Endothelial cell of umbilical vein (primary cell): ENCODE measurements at regions not wholly inside any gene's neighbourhood (a gene's known extent, or its start where the extent isn't known, plus 50 kb on each side); places are given as distances from the start of the nearest gene placed in this dataset.

ENCODE experiments used
- BruUV-seq: library from RNA; stranded (reverse); fragments of 400-500 nt; replicated peaks from 2 replicates; lab custom pipeline; 2021; lab: Mats Ljungman, UMichigan
- CTCF ChIA-PET: fragments of 300-600, 350-600 bp; sonication (Branson Sonifier 250); formaldehyde crosslinking; loops from one replicate; lab custom pipeline; 2021; ENCODE audit warnings: antibody characterized with exemption, inconsistent platforms; lab: Charles Lee
- POLR2A ChIA-PET: fragments of 300-600, 350-600 bp; sonication (Branson Sonifier 250); formaldehyde crosslinking; loops from one replicate; lab custom pipeline; 2021; ENCODE audit warnings: antibody characterized with exemption, inconsistent platforms; lab: Charles Lee
- DNase-seq: peaks from one replicate; pipeline ENCODE4 v3.0.0-alpha.2; 2011; ENCODE audit warnings: low read depth, low spot score
- FAIRE-seq: peaks from 2 replicates; lab custom pipeline; 2011; peaks lifted over from hg19 to GRCh38; lab: Jason Lieb, UNC
- H2AFZ ChIP-seq: 2 replicates; pipeline ENCODE4 v1.6.0; 2012; ENCODE audit warnings: low read depth, low read length, control low read depth, inconsistent platforms
- H3K27ac ChIP-seq: 2 replicates; pipeline ENCODE4 v1.5.1; 2011; ENCODE audit warnings: low read depth, mild to moderate bottlenecking, control low read depth, low read length, moderate library complexity; ENCODE audit not compliant: insufficient read depth
- H3K27me3 ChIP-seq, 2 experiments: 2 replicates each; pipeline versions ENCODE4 v1.6.0 to v1.6.1; 2011; ENCODE audit warnings: low read length in 2 of 2, mixed read lengths in 1 of 2; ENCODE audit not compliant: control insufficient read depth in 2 of 2, insufficient read depth in 2 of 2
- H3K36me3 ChIP-seq, 2 experiments: 2 replicates in 1 of 2; 3 replicates in 1 of 2; pipeline ENCODE4 v1.5.1; 2011; ENCODE audit warnings: low read length in 2 of 2, mild to moderate bottlenecking in 1 of 2, moderate library complexity in 1 of 2; ENCODE audit not compliant: control insufficient read depth in 2 of 2, insufficient read depth in 2 of 2; ENCODE audit errors: extremely low read depth in 1 of 2
- H3K4me1 ChIP-seq: 3 replicates; pipeline ENCODE4 v1.5.1; 2011; ENCODE audit warnings: mild to moderate bottlenecking, low read length; ENCODE audit not compliant: control insufficient read depth, insufficient read depth; ENCODE audit errors: extremely low read depth
- H3K4me2 ChIP-seq: 2 replicates; pipeline ENCODE4 v1.6.1; 2011; ENCODE audit warnings: low read length, control low read depth, mixed read lengths; ENCODE audit not compliant: insufficient read depth
- H3K4me3 ChIP-seq, 3 experiments: fragments of 200-600 bp in 1 of 3; sonication (generic), shearing (Covaris generic) in 1 of 3; replicated peaks in 1 of 3; 2 replicates each; pipeline ENCODE4 v1.5.1; 2011 to 2016; ENCODE audit warnings: control low read depth in 3 of 3, low read length in 3 of 3, mild to moderate bottlenecking in 2 of 3, inconsistent platforms in 1 of 3, low read depth in 1 of 3, moderate library complexity in 1 of 3; ENCODE audit not compliant: insufficient read depth in 1 of 3
- H3K79me2 ChIP-seq: 2 replicates; pipeline ENCODE4 v1.6.0; 2012; ENCODE audit warnings: low read length, inconsistent platforms; ENCODE audit not compliant: control insufficient read depth, insufficient read depth
- H3K9ac ChIP-seq: replicated peaks from 2 replicates; pipeline ENCODE3; 2011; ENCODE audit warnings: low read length, control low read depth; ENCODE audit not compliant: insufficient read depth; ENCODE audit errors: extremely low read depth
- H3K9me1 ChIP-seq: replicated peaks from 3 replicates; pipeline ENCODE4 v1.6.0; 2011; ENCODE audit warnings: mild to moderate bottlenecking, low read length; ENCODE audit not compliant: control insufficient read depth, insufficient read depth; ENCODE audit errors: extremely low read depth
- H3K9me3 ChIP-seq: replicated peaks from 2 replicates; pipeline ENCODE4 v1.5.1; 2012; ENCODE audit warnings: low read length, inconsistent platforms; ENCODE audit not compliant: control insufficient read depth, insufficient read depth
- H4K20me1 ChIP-seq: replicated peaks from 2 replicates; pipeline ENCODE3; 2011; ENCODE audit warnings: mild to moderate bottlenecking, low read length; ENCODE audit not compliant: control insufficient read depth, insufficient read depth; ENCODE audit errors: extremely low read depth
- GATA2 ChIP-seq: IDR thresholded peaks from 2 replicates; pipeline ENCODE4 v1.7.0; 2011; ENCODE audit warnings: low read depth, mild to moderate bottlenecking, moderate library complexity, mixed read lengths, low read length; ENCODE audit not compliant: insufficient read length, insufficient read depth
- MYC ChIP-seq: IDR thresholded peaks from one replicate; pipeline ENCODE4 v1.6.1; 2011; ENCODE audit warnings: mild to moderate bottlenecking, low read depth, low read length
- POLR2A ChIP-seq: IDR thresholded peaks from 2 replicates; pipeline ENCODE4 v1.6.1; 2012; ENCODE audit warnings: low read depth, mild to moderate bottlenecking, control low read depth, low read length
- dilution Hi-C: fragments of 300-500 bp; cut with MboI; formaldehyde crosslinking; loops from one replicate; pipeline ENCODE4 v1.15.0; 2019; ENCODE audit warnings: low sequenced_read_pairs; ENCODE audit not compliant: extremely low pct_ligation_motif_present
- intact Hi-C: fragments of 100-400 bp; cut with micrococcal nuclease; formaldehyde crosslinking; loops from one replicate; pipeline ENCODE4 v1.10.0; 2022
- TF ChIP-seq, protein P1 (sequence below), 2 donors: IDR thresholded peaks; 1 replicate in 1 of 2; 2 replicates in 1 of 2; pipeline ENCODE4 v1.5.1; 2011; ENCODE audit warnings: low read length in 2 of 2, mild to moderate bottlenecking in 2 of 2, moderate library complexity in 2 of 2, control low read depth in 1 of 2, inconsistent platforms in 1 of 2, low read depth in 1 of 2; ENCODE audit not compliant: insufficient read depth in 1 of 2; ENCODE audit errors: extremely low read depth in 1 of 2
- TF ChIP-seq, protein P2 (sequence below): IDR thresholded peaks from 2 replicates; pipeline ENCODE4 v1.6.1; 2011; ENCODE audit not compliant: insufficient read depth, insufficient read length

DNA sequence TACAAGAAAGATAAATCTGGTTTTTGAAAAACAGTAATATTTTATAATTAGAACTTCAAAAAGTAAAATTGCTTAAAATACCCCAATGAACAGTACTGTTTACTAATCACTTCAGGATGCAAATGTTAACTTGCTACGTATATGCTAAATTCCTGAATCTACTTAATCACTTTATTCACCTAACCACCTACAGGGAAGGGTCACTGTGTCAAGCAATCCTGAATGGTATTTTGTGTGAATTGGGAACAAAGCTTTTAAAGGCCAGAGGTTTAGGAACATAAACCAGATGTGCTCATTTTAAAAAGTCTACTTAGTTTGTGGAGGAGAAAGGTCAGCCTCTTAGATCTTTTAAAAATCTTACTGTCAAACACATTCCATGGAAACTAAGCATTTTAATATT lies 1143.0 kb upstream of the ADGRL2 start:
- FAIRE-seq, result no peak

More for the DNA sequence above, 1143.0 kb upstream of the ADGRL2 start:
- no peaks in the 10 kb centered on the region for H3K36me3 ChIP-seq
- no TSS peak for BruUV-seq
- intact Hi-C loops, result no loop called here
- H3K9me1 ChIP-seq, result peaks cover 3% of the 10 kb centered on the region
- H3K79me2 ChIP-seq, result no peaks in the 10 kb centered on the region
- no peak overlapping the region for H3K9ac ChIP-seq
- ChIA-PET CTCF (interaction anchor here (1.4 kb wide), 1 partner anchor 67 kb away, joined by 3 read pairs; no protein-coding TSS in a partner anchor), POLR2A (no interaction called here)
- no peaks in the 10 kb centered on the region for H3K27me3 ChIP-seq
- no peak overlapping the region for H2AFZ ChIP-seq
- no peak overlapping the region for H3K4me3 ChIP-seq
- no peaks in the 10 kb centered on the region for H3K9me3 ChIP-seq
- dilution Hi-C loops, result no loop called here
- no peak overlapping the region for H3K4me2 ChIP-seq
- H3K4me1 ChIP-seq, result no peaks in the 10 kb centered on the region
- no peaks in the 10 kb centered on the region for H4K20me1 ChIP-seq
- TF ChIP-seq, protein P1, sequence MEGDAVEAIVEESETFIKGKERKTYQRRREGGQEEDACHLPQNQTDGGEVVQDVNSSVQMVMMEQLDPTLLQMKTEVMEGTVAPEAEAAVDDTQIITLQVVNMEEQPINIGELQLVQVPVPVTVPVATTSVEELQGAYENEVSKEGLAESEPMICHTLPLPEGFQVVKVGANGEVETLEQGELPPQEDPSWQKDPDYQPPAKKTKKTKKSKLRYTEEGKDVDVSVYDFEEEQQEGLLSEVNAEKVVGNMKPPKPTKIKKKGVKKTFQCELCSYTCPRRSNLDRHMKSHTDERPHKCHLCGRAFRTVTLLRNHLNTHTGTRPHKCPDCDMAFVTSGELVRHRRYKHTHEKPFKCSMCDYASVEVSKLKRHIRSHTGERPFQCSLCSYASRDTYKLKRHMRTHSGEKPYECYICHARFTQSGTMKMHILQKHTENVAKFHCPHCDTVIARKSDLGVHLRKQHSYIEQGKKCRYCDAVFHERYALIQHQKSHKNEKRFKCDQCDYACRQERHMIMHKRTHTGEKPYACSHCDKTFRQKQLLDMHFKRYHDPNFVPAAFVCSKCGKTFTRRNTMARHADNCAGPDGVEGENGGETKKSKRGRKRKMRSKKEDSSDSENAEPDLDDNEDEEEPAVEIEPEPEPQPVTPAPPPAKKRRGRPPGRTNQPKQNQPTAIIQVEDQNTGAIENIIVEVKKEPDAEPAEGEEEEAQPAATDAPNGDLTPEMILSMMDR (IDR thresholded peaks at IDR 0.05; ENCODE audit: extremely low read depth in 1 of 2, insufficient read depth in 1 of 2, low read depth in 1 of 2, low read length in 2 of 2), result no peak
- TF ChIP-seq MYC (no peak), POLR2A (no peak), GATA2 (no peak)
- TF ChIP-seq, protein P2, sequence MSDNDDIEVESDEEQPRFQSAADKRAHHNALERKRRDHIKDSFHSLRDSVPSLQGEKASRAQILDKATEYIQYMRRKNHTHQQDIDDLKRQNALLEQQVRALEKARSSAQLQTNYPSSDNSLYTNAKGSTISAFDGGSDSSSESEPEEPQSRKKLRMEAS, result no peak
- no peak for DNase-seq
- no peak overlapping the region for H3K27ac ChIP-seq
